NT2/D1 (cell line): ENCODE measurements at regions not wholly inside any gene's neighbourhood (a gene's known extent, or its start where the extent isn't known, plus 50 kb on each side); places are given as distances from the start of the nearest gene placed in this dataset.

Source experiments
- DNase-seq: peaks from one replicate; pipeline ENCODE4 v3.0.0-alpha.2; 2011; ENCODE audit warnings: low read depth, low spot score
- H3K27me3 ChIP-seq: 2 replicates; pipeline ENCODE4 v1.6.0; 2011; ENCODE audit warnings: mild to moderate bottlenecking; ENCODE audit not compliant: insufficient read length, insufficient read depth
- H3K36me3 ChIP-seq: 2 replicates; pipeline ENCODE4 v1.6.1; 2011; ENCODE audit warnings: mild to moderate bottlenecking, low read length, mixed read lengths; ENCODE audit not compliant: insufficient read depth, insufficient read length
- H3K4me1 ChIP-seq: 2 replicates; pipeline ENCODE4 v1.5.1; 2011; ENCODE audit not compliant: insufficient read depth, insufficient read length
- H3K4me3 ChIP-seq: 2 replicates; pipeline ENCODE4 v1.5.1; 2011; ENCODE audit warnings: low read depth; ENCODE audit not compliant: insufficient read length
- H3K9ac ChIP-seq: 2 replicates; pipeline ENCODE4 v1.6.0; 2011; ENCODE audit warnings: low read depth; ENCODE audit not compliant: insufficient read length
- H3K9me3 ChIP-seq: 2 replicates; pipeline ENCODE4 v1.5.1; 2011; ENCODE audit warnings: mild to moderate bottlenecking, low read length; ENCODE audit not compliant: insufficient read depth
- SUZ12 ChIP-seq: IDR thresholded peaks from 2 replicates; pipeline ENCODE4 v1.6.1; 2011; ENCODE audit not compliant: insufficient read length, insufficient read depth; ENCODE audit errors: extremely low read depth
- YY1 ChIP-seq: IDR thresholded peaks from 2 replicates; pipeline ENCODE4 v1.6.1; 2011; ENCODE audit not compliant: insufficient read length, insufficient read depth
- ZNF274 ChIP-seq: IDR thresholded peaks from 2 replicates; pipeline ENCODE4 v1.6.1; 2011; ENCODE audit warnings: mild to moderate bottlenecking, low read depth, low read length

DNA sequence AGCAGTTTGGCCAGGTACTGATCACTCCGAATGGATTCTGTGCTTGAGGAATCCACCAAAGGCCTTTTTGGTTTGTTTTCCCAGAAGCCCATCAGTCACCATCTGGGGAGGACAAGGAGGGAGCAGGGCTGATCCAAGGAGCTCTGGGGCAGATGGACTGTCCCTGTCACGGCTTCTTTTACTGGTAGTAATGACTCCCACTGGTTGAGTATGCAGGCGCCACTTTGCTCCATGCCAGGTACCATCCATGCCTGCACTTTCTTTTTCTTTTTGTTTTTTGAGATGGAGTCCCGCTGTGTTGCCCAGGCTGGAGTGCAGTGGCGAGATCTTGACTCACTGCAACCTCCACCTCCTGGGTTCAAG, 101.7 kb downstream of the UBIAD1 start:
- Histone ChIP-seq H3K9me3 (no peaks in the 10 kb centered on the region), H3K9ac (no peak overlapping the region), H3K4me3 (no peak overlapping the region), H3K36me3 (no peaks in the 10 kb centered on the region), H3K27me3 (no peaks in the 10 kb centered on the region), H3K4me1 (peaks cover 10% of the 10 kb centered on the region)
- TF ChIP-seq YY1 (no peak), ZNF274 (no peak), SUZ12 (no peak)
- DNase-seq = no peak

GRCh38 chr1:11377001-11377583, 101.9 kb upstream of the DISP3 start:
- Histone ChIP-seq H3K9me3 (no peaks in the 10 kb centered on the region), H3K4me3 (no peak overlapping the region), H3K9ac (no peak overlapping the region), H3K36me3 (no peaks in the 10 kb centered on the region), H3K27me3 (no peaks in the 10 kb centered on the region), H3K4me1 (peaks cover 10% of the 10 kb centered on the region)
- TF ChIP-seq ZNF274 (no peak), YY1 (no peak), SUZ12 (no peak)
- DNase-seq = no peak

DNA sequence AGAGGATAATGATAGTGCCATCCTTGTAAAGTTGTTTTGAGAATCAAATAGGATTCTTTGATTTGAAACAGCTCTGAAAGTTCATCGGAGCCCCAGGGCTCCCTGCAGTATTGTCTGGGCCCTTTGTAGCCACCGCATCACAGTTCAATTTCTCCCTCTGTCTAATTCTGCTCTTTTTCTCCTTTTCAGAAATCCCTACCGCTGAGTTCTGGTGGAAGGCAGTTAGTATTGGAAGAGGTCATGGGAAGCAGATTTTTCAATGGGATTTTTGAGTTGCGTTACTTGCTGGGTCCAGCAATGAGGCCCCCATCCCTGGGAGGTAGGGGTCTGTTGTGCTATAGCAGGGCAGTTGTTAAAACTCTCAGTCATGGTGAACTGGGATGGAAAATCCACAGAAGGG, 101.0 kb upstream of the DISP3 start:
- no peak for TF ChIP-seq SUZ12
- no peak for TF ChIP-seq ZNF274
- no peak for TF ChIP-seq YY1

GRCh38 chr1:11379851-11380250, 99.1 kb upstream of the DISP3 start:
- Histone ChIP-seq H3K4me3 (no peak overlapping the region), H3K27me3 (no peaks in the 10 kb centered on the region), H3K4me1 (peaks cover under 1% of the 10 kb centered on the region), H3K9me3 (no peaks in the 10 kb centered on the region), H3K9ac (no peak overlapping the region), H3K36me3 (no peaks in the 10 kb centered on the region)
- no peak for DNase-seq
- TF ChIP-seq SUZ12 = no peak
- TF ChIP-seq ZNF274 = no peak
- TF ChIP-seq YY1 = no peak

More for the DNA sequence above, 101.0 kb upstream of the DISP3 start:
- peaks cover 10% of the 10 kb centered on the region for H3K4me1 ChIP-seq
- H3K9ac ChIP-seq = no peak overlapping the region
- H3K4me3 ChIP-seq = no peak overlapping the region
- DNase-seq = no peak
- no peaks in the 10 kb centered on the region for H3K27me3 ChIP-seq
- no peaks in the 10 kb centered on the region for H3K9me3 ChIP-seq
- no peaks in the 10 kb centered on the region for H3K36me3 ChIP-seq

GRCh38 chr1:11380500-11380899, 98.5 kb upstream of the DISP3 start:
- Histone ChIP-seq H3K27me3 (no peaks in the 10 kb centered on the region), H3K36me3 (no peaks in the 10 kb centered on the region), H3K9me3 (no peaks in the 10 kb centered on the region), H3K4me3 (no peak overlapping the region), H3K9ac (no peak overlapping the region), H3K4me1 (peaks cover 3% of the 10 kb centered on the region)
- TF ChIP-seq ZNF274 = no peak
- no peak for TF ChIP-seq YY1
- TF ChIP-seq SUZ12 = no peak
- DNase-seq = no peak

DNA sequence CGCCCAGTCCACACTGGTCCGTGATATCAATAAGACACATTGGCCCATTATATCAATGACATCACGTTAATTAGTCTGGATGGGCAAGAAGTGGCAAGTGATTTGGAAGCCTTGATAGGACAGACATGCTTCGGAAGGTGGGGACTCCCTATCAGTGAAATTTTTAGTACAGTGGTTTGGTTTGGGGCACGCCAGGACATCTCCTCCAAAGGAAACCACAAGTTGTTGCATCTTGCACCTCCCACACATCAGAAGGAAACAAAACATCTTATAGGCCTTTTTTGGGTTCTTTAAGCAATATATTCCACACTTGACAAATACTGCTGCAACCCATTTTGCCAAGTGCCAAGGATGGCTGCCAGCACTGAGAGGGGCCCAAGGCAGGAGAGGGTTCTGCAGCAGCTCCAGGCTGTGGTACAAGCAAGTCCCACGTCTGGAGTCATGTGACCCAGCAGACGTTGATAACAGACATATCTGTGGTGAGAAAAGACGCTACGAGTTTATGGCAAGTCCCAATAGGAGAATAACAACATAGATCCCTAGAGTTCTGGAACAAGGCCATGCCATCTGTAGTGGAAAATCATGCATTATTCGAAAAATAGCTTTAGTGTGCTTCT, 95.3 kb upstream of the DISP3 start:
- no peak for TF ChIP-seq SUZ12
- TF ChIP-seq YY1 = no peak
- Histone ChIP-seq H3K36me3 (no peaks in the 10 kb centered on the region), H3K4me1 (peaks cover 5% of the 10 kb centered on the region), H3K27me3 (no peaks in the 10 kb centered on the region), H3K9me3 (no peaks in the 10 kb centered on the region), H3K4me3 (no peak overlapping the region), H3K9ac (no peak overlapping the region)
- DNase-seq = no peak

DNA sequence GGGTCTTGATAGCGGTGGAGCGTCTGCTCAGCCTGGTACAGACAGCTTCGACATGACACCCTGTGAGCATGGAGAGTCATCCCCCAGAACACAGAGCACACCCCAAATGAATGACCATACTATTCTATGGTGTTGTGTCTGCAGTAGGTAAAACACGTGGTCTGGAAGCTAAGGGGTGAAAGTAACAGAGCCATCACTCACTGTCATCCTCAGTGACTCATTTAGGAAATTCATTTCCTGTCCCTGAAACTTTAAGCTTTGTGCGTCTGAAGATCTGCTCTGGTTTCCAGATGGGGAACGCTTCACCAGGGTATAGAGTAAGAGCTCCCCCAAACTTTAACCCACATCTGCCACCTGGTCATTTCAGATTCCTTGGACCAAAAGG, 94.8 kb upstream of the DISP3 start:
- H3K36me3 ChIP-seq = no peaks in the 10 kb centered on the region
- H3K27me3 ChIP-seq = no peaks in the 10 kb centered on the region
- no peak overlapping the region for H3K9ac ChIP-seq
- H3K9me3 ChIP-seq = no peaks in the 10 kb centered on the region
- no peak for DNase-seq
- no peak overlapping the region for H3K4me3 ChIP-seq
- peaks cover 5% of the 10 kb centered on the region for H3K4me1 ChIP-seq
- no peak for TF ChIP-seq YY1
- TF ChIP-seq SUZ12 = no peak
- TF ChIP-seq ZNF274 = no peak
